Adrenal gland (tissue), 5 donors: ENCODE measurements at regions not wholly inside any gene's neighbourhood (a gene's known extent, or its start where the extent isn't known, plus 50 kb on each side); places are given as distances from the start of the nearest gene placed in this dataset.

Experiments used
- POLR2A ChIP-seq, 2 donors: fragments of 450-650 bp; IDR thresholded peaks; one replicate each; pipeline ENCODE4 v1.6.1; 2017; ENCODE audit warnings: antibody characterized with exemption in 2 of 2, mild to moderate bottlenecking in 2 of 2, moderate library complexity in 1 of 2
- TF ChIP-seq, protein P1 (sequence below), 6 experiments: fragments of 450-650 bp in 4 of 6; fragments of 200-600 bp in 2 of 6; sonication (generic) in 1 of 6; IDR thresholded peaks; 1 replicate in 5 of 6; 2 replicates in 1 of 6; pipeline versions ENCODE4 v1.5.1 to v1.8.0; 2016 to 2021; ENCODE audit warnings: antibody characterized with exemption in 6 of 6, mild to moderate bottlenecking in 2 of 6, moderate library complexity in 1 of 6
- donor health status: DM: no; HTN: no; CAD: no.

DNA sequence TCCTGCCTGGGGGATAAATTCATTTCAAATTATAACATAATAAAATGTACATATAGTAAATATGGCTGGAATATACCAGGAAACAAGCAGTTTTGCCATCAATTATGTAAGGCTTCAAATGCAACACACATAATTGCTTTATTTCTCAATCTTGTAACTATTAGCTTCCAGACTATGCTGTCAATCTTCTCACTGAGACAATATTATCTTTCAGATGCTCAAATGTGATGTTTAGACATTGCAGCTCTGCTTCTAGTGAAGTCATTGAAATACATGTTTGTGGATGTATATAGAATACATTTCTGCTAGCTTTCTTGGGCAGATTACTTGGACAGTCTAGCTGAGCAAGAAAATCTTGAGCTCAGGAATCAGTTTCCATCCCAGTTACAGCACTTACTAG lies 454.4 kb downstream of the TDRD3 start:
- TF ChIP-seq, protein P1, sequence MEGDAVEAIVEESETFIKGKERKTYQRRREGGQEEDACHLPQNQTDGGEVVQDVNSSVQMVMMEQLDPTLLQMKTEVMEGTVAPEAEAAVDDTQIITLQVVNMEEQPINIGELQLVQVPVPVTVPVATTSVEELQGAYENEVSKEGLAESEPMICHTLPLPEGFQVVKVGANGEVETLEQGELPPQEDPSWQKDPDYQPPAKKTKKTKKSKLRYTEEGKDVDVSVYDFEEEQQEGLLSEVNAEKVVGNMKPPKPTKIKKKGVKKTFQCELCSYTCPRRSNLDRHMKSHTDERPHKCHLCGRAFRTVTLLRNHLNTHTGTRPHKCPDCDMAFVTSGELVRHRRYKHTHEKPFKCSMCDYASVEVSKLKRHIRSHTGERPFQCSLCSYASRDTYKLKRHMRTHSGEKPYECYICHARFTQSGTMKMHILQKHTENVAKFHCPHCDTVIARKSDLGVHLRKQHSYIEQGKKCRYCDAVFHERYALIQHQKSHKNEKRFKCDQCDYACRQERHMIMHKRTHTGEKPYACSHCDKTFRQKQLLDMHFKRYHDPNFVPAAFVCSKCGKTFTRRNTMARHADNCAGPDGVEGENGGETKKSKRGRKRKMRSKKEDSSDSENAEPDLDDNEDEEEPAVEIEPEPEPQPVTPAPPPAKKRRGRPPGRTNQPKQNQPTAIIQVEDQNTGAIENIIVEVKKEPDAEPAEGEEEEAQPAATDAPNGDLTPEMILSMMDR (IDR thresholded peaks at IDR 0.05): no peak
- TF ChIP-seq POLR2A (IDR thresholded peaks at IDR 0.05): no peak
